Small intestine (tissue), 7 donors: ENCODE measurements at regions not wholly inside any gene's neighbourhood (a gene's known extent, or its start where the extent isn't known, plus 50 kb on each side); places are given as distances from the start of the nearest gene placed in this dataset.
A peak's percentile ranks its signal among the peaks of the same experiment; 100 is the strongest.
"Not testable (repeated sequence)": the region's sequence is repeated elsewhere in the genome, so short reads cannot be mapped to it uniquely, and the experiment has no call there.

Experiments used
- DNase-seq, 2 donors: peaks; one replicate each; pipeline versions ENCODE4 v3.0.0 to v3.0.0-alpha.2; 2013
- FAIRE-seq: peaks from 2 replicates; lab custom pipeline; 2012; peaks lifted over from hg19 to GRCh38; lab: Jason Lieb, UNC
- H3K27ac ChIP-seq, 3 donors: one replicate each; pipeline ENCODE4 v1.5.1; 2013; ENCODE audit warnings: low read length in 2 of 3, mild to moderate bottlenecking in 2 of 3, control low read depth in 1 of 3, inconsistent platforms in 1 of 3, low read depth in 1 of 3, moderate library complexity in 1 of 3
- H3K27me3 ChIP-seq, 3 donors: one replicate each; pipeline ENCODE4 v1.6.1; 2013; ENCODE audit warnings: low read length in 3 of 3, inconsistent platforms in 1 of 3; ENCODE audit not compliant: control insufficient read depth in 3 of 3, insufficient read depth in 3 of 3
- H3K36me3 ChIP-seq, 3 donors: one replicate each; pipeline ENCODE4 v1.6.1; 2013; ENCODE audit warnings: low read length in 3 of 3, inconsistent platforms in 1 of 3, low read depth in 1 of 3, mild to moderate bottlenecking in 1 of 3, moderate library complexity in 1 of 3; ENCODE audit not compliant: control insufficient read depth in 3 of 3, insufficient read depth in 2 of 3
- H3K4me1 ChIP-seq, 3 donors: one replicate each; pipeline ENCODE4 v1.6.1; 2013; ENCODE audit warnings: low read length in 2 of 3, inconsistent platforms in 1 of 3, low read depth in 1 of 3, mild to moderate bottlenecking in 1 of 3, moderate library complexity in 1 of 3; ENCODE audit not compliant: control insufficient read depth in 3 of 3, insufficient read depth in 2 of 3
- H3K4me3 ChIP-seq, 3 donors: one replicate each; pipeline ENCODE4 v1.5.1; 2013; ENCODE audit warnings: low read length in 3 of 3, control low read depth in 1 of 3, inconsistent platforms in 1 of 3, low read depth in 1 of 3, mild to moderate bottlenecking in 1 of 3, moderate library complexity in 1 of 3
- H3K9me3 ChIP-seq, 2 donors: one replicate each; pipeline ENCODE4 v1.6.1; 2013; ENCODE audit warnings: low read depth in 1 of 2, low read length in 1 of 2; ENCODE audit not compliant: control insufficient read depth in 2 of 2, insufficient read depth in 1 of 2
- WGBS, 3 donors: extraction: QIAGEN DNeasy Blood & Tissue Kit; methylation state at CpG; one replicate each; pipeline ENCODE4 v1.1.7; 2013; 5-methylcytosine and 5-hydroxymethylcytosine counted together
- donor health status: healthy with polysubstance abuse.
- donor health status: control.
- donor health status: control.
- donor health status: Bipolar disorder and iron deficiency.
- donor health status: healthy.

DNA sequence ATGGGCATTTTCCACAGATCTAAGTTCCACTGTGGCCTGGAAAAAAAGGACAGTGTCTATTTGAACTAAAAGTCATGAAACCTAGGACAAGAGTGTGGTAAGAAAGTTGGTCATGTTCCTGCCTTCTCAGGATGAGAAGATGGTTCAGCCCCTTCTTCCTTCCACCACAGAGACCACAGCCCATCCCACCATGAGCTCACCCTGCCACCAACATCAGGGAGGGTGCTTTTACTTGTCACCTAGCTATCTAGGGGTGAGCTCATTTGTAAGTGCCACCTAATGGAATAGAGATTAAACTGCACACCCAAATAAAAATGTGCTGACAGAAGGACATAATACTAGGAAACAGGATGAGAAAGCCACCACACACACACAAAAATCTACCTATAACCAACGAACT, 235.9 kb downstream of the SPIN4 start:
- WGBS, 3 donors = 0 to 10% (median 0%) methylated on average over 1 of the region's 1 CpG
- FAIRE-seq = no peak

DNA sequence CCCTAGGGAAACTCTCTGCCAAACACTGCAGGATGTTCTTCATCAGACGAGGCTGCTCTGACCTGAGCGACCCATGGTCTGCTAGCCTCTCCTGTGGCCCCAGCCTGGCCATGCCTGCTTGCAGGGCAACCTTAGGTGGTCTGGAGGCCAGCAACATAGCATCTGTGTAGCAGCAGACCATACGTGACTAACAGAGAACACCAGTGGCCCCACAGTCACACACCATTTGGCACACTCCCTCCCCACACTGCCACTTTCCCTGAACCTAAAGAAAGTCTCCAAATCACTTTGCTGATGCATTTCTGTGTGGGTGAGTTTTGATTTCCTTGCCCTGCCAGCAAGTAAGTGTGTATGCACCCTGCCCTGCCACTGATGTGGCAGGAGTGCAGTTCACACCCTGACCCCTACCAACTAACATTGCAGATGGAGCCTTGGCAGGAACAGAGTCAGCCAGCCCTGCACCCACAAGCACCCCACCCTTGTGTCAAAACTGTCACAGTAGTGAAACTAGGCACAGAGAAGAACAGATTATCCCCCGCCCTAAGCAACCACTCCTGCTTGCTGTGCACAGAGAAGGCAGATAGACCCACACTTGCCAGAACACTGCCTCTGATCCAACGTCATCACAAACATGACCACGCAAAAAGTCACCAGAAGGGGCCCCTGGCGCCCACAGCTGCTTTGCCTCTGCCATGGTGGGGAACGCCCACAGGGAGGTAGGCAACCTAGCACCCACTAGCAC, 249.1 kb downstream of the SPIN4 start:
- Histone ChIP-seq H3K9me3 (peaks cover 0 to 9% of the 10 kb centered on the region in 2 donors), H3K4me3 (no peak overlapping the region), H3K27me3 (no peaks in the 10 kb centered on the region), H3K4me1 (no peaks in the 10 kb centered on the region), H3K36me3 (no peaks in the 10 kb centered on the region), H3K27ac (no peak overlapping the region)
- no peak for DNase-seq
- 66 to 75% (median 71%) methylated on average over 8 of the region's 8 CpGs for WGBS, 3 donors
- FAIRE-seq = no peak

More for the DNA sequence above, 235.9 kb downstream of the SPIN4 start:
- no peak overlapping the region for H3K4me3 ChIP-seq
- peaks cover 0 to 16% of the 10 kb centered on the region in 2 donors for H3K9me3 ChIP-seq
- H3K27ac ChIP-seq = no peak overlapping the region
- H3K27me3 ChIP-seq = no peaks in the 10 kb centered on the region
- no peaks in the 10 kb centered on the region for H3K36me3 ChIP-seq
- no peaks in the 10 kb centered on the region for H3K4me1 ChIP-seq
- DNase-seq = no peak

DNA sequence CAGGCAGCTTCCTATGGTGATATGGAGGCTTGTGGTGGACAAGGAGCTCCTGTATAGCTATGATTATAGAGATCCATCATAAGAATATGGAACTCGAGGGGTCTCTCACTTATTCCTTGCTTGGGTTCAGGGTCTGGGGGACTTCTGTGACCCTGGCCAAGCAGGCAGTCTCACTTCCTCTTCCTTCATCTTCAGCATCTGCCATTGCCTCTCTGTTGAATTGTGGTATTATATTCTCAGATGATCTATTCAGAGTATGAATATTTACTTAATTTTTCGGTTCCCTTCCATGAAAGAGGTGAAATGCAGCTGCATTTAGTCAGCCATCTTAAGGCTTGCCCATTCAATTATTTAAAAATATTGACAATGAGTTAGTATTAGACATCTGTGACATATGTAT, 292.9 kb downstream of the SPIN4 start:
- H3K27me3 ChIP-seq = no peaks in the 10 kb centered on the region
- H3K4me3 ChIP-seq = no peak overlapping the region
- no peak overlapping the region for H3K27ac ChIP-seq
- no peak for FAIRE-seq
- peaks cover 0 to 11% of the 10 kb centered on the region in 2 donors for H3K9me3 ChIP-seq
- 10 to 31% (median 21%) methylated on average over 2 of the region's 2 CpGs for WGBS, 3 donors
- H3K36me3 ChIP-seq = no peaks in the 10 kb centered on the region
- no peaks in the 10 kb centered on the region for H3K4me1 ChIP-seq
- no peak for DNase-seq

DNA sequence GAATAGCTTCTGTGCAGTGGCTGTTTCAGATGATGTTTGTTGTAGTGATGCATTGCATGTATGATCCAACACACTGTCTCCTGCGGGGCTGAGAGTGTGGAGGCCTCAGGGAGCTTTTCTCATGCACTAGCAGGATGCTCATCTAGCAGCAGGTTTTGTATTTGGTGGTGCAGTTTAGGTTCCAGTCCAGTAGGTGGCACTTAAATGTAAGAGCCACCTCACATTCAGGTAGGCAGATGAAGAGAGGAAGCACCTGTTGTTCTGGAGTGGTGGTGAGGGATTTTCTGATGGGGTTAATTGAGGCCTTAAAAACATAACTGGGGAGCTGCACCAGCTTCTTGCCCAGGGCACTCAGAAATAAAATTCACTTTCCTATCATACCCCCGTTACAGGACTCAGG, 300.9 kb downstream of the SPIN4 start:
- 21 to 33% (median 28%) methylated on average over 2 of the region's 2 CpGs for WGBS, 3 donors
- Histone ChIP-seq H3K27ac (no peak overlapping the region), H3K9me3 (peaks cover 0 to 5% of the 10 kb centered on the region in 2 donors), H3K4me1 (no peaks in the 10 kb centered on the region), H3K4me3 (no peak overlapping the region), H3K36me3 (no peaks in the 10 kb centered on the region), H3K27me3 (no peaks in the 10 kb centered on the region)
- DNase-seq = no peak
- FAIRE-seq = no peak

DNA sequence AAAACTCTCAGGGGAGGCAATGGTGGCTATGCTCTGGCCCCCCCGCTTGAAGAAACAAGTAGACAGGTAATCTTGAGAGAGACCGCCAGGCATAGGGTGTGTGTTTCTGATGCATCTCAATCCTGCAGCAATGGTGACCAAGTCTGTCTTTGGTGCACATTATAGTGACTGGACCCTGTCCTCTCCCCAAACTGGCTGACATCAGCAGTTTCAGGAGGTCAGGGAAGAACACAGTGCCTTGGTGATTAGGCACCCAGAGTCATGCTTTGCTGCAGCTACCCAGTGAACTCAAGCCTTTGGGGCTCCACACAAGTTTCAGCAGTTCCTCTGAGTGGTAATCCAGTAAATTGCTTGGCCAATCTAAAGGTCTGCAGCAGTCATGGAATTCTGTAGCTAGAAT, 318.3 kb downstream of the SPIN4 start:
- no peaks in the 10 kb centered on the region for H3K4me1 ChIP-seq
- FAIRE-seq = no peak

DNA sequence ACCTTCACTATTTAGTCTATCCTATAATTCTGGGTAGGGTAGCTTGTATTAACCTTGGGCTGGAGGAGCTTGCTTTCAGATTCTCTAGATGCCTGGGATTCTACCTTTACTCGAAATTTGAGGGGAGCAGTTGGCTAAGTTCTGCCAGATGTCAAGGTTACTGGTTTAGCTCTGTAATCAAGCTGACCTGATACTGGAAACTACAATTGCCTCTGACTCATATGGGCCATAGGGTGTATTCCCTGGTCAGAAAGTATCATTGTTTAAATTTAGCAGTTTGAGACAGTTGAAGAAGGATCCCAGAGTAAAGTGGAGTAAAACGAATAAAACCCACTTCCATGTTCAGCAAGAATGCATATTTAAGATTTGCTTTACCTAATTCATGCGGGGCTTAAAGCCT, 337.6 kb downstream of the SPIN4 start:
- H3K4me3 ChIP-seq = no peak overlapping the region
- H3K4me1 ChIP-seq = no peaks in the 10 kb centered on the region
- no peak overlapping the region for H3K27ac ChIP-seq
- WGBS, 3 donors = 33 to 56% (median 49%) methylated on average over 3 of the region's 3 CpGs
- FAIRE-seq (no peak), DNase-seq (no peak)
- peaks cover 0 to 11% of the 10 kb centered on the region in 2 donors for H3K9me3 ChIP-seq
- H3K36me3 ChIP-seq = no peaks in the 10 kb centered on the region
- H3K27me3 ChIP-seq = no peaks in the 10 kb centered on the region

More for the DNA sequence above, 318.3 kb downstream of the SPIN4 start:
- H3K4me3 ChIP-seq = no peak overlapping the region
- no peaks in the 10 kb centered on the region for H3K27me3 ChIP-seq
- DNase-seq = no peak
- WGBS, 3 donors = 66 to 78% (median 72%) methylated on average over 2 of the region's 2 CpGs
- no peaks in the 10 kb centered on the region for H3K36me3 ChIP-seq
- H3K27ac ChIP-seq = no peak overlapping the region
- peaks cover 2 to 12% of the 10 kb centered on the region in 2 donors for H3K9me3 ChIP-seq

DNA sequence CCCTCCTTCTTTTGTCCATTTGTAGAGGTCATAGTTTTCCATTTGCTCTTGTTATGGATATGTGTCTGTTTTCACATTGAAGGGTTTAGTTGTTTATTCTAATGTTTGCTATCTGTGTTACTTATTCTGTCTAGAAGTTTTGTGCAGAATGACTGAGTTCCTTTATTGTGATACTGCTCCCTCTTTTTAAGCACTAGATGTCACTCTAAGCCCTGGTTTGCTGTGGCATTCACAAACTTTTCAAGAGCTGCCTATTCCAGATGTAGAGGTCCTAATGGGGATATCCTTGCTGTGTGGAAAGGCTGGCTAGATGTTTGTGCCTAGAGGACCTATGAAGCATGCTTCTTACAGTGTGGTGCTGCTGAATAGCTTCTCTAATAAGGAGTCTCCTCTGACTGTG, 338.6 kb downstream of the SPIN4 start:
- FAIRE-seq = peak; percentile 47
- H3K4me3 ChIP-seq = no peak overlapping the region
- H3K36me3 ChIP-seq = no peaks in the 10 kb centered on the region
- no peak overlapping the region for H3K27ac ChIP-seq
- H3K27me3 ChIP-seq = no peaks in the 10 kb centered on the region
- no peaks in the 10 kb centered on the region for H3K4me1 ChIP-seq
- peaks cover 0 to 11% of the 10 kb centered on the region in 2 donors for H3K9me3 ChIP-seq
- DNase-seq = no peak

DNA sequence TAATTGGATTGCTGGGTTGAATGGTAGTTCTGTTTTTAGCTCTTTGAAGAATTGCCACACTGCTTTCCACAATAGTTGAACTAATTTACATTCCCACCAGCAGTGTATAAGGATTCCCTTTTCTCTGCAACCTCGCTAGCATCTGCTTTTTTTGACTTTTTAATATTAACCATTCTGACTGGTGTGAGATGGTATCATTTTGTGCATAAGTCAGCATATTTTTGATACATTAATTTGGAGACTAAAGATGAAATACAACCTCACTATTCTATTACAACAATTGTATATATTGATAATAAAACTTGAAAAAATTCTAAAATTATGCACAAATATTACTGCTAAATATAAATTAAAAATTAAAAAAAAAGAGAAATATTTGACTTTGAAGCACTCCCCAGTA, 350.9 kb downstream of the SPIN4 start:
- H3K4me1 ChIP-seq, DNase-seq, H3K9me3 ChIP-seq, H3K36me3 ChIP-seq, H3K4me3 ChIP-seq, H3K27me3 ChIP-seq, H3K27ac ChIP-seq, FAIRE-seq: not testable (repeated sequence)
- WGBS, 3 donors = 47 to 50% (median 48%) methylated on average over 1 of the region's 1 CpG
